RWPE1 (cell line): ENCODE measurements at regions not wholly inside any gene's neighbourhood (a gene's known extent, or its start where the extent isn't known, plus 50 kb on each side); places are given as distances from the start of the nearest gene placed in this dataset.
"Not testable (repeated sequence)": the region's sequence is repeated elsewhere in the genome, so short reads cannot be mapped to it uniquely, and the experiment has no call there.

ENCODE experiments used
- CTCF ChIA-PET: fragments of 350-600 bp; sonication (Branson Sonifier 250); formaldehyde crosslinking; extraction: SDS; loops from one replicate; lab custom pipeline; 2021; lab: Yijun Ruan, JAX
- POLR2A ChIA-PET: fragments of 400-600 bp; formaldehyde crosslinking; extraction: SDS; loops from one replicate; lab custom pipeline; 2020; ENCODE audit warnings: antibody characterized with exemption; ENCODE audit not compliant: low non-redundant PET; lab: Yijun Ruan, JAX
- DNase-seq: peaks from one replicate; pipeline ENCODE4 v3.0.0; 2012; ENCODE audit warnings: low spot score
- H3K27ac ChIP-seq: fragments of 450-650 bp; 2 replicates; pipeline ENCODE4 v1.5.1; 2017
- TF ChIP-seq, protein P1 (sequence below): fragments of 450-650 bp; conservative IDR thresholded peaks from 2 replicates; pipeline ENCODE4 v1.5.1; 2017; ENCODE audit warnings: low read depth, mild to moderate bottlenecking

DNA sequence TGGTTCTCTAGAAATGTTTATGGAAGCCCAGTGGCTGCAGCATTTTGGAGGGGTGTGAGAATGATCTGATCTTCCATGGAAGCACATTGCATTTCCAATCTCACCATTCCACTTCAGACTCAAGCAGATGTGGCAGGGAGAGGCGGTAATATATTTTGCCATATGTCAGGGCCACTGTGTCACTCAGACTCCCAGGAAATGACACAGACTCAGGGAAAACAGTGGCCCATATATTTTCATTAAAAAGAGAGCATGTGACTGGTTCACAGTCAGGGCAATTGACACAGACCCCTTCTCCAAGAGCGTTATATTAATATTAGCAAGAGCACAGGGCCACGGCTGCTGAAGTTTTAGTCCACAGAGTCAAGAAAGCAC is 149.3 kb upstream of the NRP1 start:
- TF ChIP-seq, protein P1, sequence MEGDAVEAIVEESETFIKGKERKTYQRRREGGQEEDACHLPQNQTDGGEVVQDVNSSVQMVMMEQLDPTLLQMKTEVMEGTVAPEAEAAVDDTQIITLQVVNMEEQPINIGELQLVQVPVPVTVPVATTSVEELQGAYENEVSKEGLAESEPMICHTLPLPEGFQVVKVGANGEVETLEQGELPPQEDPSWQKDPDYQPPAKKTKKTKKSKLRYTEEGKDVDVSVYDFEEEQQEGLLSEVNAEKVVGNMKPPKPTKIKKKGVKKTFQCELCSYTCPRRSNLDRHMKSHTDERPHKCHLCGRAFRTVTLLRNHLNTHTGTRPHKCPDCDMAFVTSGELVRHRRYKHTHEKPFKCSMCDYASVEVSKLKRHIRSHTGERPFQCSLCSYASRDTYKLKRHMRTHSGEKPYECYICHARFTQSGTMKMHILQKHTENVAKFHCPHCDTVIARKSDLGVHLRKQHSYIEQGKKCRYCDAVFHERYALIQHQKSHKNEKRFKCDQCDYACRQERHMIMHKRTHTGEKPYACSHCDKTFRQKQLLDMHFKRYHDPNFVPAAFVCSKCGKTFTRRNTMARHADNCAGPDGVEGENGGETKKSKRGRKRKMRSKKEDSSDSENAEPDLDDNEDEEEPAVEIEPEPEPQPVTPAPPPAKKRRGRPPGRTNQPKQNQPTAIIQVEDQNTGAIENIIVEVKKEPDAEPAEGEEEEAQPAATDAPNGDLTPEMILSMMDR: no peak
- ChIA-PET POLR2A (no interaction called here), CTCF (no interaction called here)
- DNase-seq: no peak
- H3K27ac ChIP-seq: no peak overlapping the region

DNA sequence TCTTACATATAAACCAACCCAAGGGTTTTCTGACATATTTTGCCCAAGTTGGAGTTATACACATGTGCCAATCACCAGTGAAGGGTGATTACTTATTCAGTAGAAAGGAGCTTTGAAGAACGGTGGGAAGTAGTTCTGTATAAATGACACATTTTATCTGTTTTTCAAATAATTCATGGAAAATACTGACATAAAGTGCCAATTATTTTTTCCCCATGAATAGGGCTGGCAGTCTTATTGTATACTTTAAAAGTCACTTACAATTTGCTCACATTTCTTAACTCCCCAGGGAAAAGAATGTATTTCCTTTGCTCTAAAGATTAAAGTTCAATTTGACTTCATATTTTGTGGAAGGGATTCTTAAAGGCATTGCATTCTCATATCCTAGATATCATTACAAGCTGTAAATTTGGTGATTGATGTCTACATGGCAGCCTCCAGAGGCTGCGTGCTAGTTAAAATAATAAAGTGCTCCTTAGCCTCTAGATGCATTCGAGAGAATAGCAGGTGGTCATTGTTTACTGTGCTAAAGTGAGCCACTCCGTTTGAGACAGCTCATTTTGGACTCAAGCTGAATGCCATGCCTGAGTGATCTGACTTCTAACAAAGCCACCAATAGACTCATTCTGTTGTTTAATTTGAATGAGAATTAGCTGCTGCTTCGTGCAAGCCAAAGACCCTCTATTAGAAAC is 148.8 kb upstream of the NRP1 start:
- TF ChIP-seq, protein P1: no peak
- no peak for DNase-seq
- ChIA-PET POLR2A (no interaction called here), CTCF (no interaction called here)
- no peak overlapping the region for H3K27ac ChIP-seq

DNA sequence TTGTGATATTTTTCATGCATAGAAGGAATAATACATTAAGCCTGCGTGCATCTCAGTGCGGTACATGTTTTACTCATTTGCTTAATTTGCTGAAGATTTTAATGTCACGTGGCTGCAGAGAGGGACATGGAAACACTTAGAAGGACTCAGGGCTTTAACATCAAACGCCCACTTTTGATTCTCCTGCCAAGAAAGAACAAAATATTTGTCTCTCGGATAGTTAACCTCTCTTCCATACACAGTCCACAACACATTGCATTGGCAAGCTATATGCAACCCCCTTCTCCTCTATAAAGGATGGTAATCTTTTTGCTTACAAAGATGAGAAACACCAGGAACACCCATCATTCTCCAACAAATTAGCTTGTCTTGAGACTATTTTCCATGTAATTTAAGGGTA is 148.0 kb upstream of the NRP1 start:
- no peak overlapping the region for H3K27ac ChIP-seq
- ChIA-PET CTCF (no interaction called here), POLR2A (no interaction called here)
- TF ChIP-seq, protein P1: no peak
- no peak for DNase-seq

DNA sequence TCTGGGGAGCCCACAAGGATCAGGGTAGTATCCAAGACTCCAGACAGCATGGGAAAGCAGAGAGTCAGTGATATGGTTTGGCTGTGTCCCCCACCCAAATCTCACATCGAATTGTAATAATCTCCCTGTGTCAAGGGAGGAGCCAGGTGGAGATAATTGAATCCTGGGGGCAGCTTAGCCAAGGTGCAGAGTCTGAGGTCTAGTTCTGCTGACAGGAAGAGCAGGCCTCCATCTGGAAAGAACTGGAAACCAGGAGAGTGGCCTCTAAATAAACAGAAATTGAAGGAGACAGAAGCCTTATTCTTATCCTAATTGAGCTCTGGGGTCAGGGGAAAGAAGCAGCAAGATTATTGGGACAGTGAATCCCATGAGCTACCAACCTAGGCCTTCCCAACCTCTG is 146.7 kb upstream of the NRP1 start:
- ChIA-PET POLR2A (no interaction called here), CTCF (no interaction called here)
- DNase-seq: no peak
- TF ChIP-seq, protein P1: no peak
- no peak overlapping the region for H3K27ac ChIP-seq

DNA sequence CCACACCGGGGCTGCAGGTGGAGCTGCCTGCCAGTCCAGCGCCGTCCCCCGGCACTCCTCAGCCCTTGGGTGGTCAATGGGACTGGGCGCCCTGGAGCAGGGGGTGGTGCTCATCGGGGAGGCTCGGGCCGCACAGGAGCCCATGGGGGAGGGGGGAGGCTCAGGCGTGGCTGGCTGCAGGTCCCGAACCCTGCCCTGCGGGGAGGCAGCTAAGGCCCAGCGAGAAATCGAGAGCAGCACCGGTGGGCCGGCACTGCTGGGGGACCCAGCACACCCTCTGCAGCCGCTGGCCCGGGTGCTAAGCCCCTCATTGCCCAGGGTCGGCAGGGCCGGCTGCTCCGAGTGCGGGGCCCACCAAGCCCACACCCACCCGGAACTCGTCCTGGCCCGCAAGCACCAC is 145.9 kb upstream of the NRP1 start:
- H3K27ac ChIP-seq, POLR2A ChIA-PET, CTCF ChIA-PET, DNase-seq: not testable (repeated sequence)

DNA sequence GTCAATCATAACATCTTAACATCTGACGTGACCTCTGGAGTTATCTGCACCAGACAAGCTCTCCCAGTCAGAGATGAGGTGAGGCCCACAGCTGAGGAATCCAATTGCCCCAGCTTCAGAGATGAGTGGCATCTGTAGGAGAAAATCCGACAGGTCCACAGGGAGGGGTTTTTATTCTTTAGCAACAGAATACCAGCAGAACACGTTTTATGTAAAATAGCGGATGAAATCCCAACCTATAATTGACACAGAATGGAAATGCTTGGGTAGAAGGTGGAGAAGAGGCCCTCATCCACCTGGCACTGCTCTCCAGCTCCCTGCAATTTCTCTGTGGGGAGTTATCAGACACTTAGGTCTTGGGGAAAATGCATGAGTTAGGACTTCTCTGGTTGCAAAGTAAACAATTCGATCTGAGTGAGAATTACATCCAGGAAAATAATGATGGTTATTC is 144.2 kb upstream of the NRP1 start:
- TF ChIP-seq, protein P1: no peak
- ChIA-PET CTCF (no interaction called here), POLR2A (no interaction called here)
- no peak for DNase-seq
- H3K27ac ChIP-seq: no peak overlapping the region

DNA sequence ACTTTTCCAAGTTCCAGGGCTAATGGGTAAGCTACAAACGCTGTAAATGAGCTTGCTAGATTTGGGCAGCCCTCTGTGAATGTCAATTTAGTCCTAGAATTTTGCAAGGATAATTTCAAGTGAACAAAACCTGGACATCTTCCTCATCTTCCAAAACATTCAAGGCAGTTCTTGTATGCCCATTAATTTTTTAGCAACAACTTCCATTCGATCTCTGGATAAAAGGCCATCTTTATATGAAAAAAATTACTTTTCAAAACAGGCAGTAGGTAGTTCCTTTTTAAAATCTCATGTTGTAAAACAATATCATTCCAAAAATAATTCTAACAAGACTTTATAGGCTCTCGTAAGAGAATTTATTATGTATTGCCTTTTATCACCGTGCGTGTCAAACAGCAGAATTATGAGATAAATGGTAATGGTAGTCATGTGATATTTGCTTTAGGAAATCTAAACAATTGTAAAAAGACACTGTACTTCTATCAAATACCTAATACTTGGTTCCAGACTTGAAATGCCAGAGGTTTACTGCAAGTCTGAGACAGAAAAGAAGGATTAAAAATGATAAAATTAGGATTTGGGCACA is 143.7 kb upstream of the NRP1 start:
- POLR2A ChIA-PET: no interaction called here
- no peak overlapping the region for H3K27ac ChIP-seq
- CTCF ChIA-PET: no interaction called here
- TF ChIP-seq, protein P1: no peak
- DNase-seq: no peak
